Tibial nerve (tissue), 4 donors: ENCODE measurements at regions not wholly inside any gene's neighbourhood (a gene's known extent, or its start where the extent isn't known, plus 50 kb on each side); places are given as distances from the start of the nearest gene placed in this dataset.

Experiments
- EP300 ChIP-seq, 2 donors: sonication (generic); formaldehyde crosslinking; IDR thresholded peaks; one replicate each; pipeline ENCODE4 v1.6.1; 2017; ENCODE audit warnings: antibody characterized with exemption in 2 of 2, mild to moderate bottlenecking in 1 of 2
- POLR2A ChIP-seq, 2 donors: fragments of 450-650 bp; IDR thresholded peaks; one replicate each; pipeline ENCODE4 v1.6.1; 2017; ENCODE audit warnings: antibody characterized with exemption in 2 of 2, mild to moderate bottlenecking in 2 of 2, moderate library complexity in 2 of 2
- TF ChIP-seq, protein P1 (sequence below), 5 experiments: fragments of 200-600 bp in 3 of 5; fragments of 450-650 bp in 2 of 5; sonication (generic) in 3 of 5; IDR thresholded peaks; one replicate each; pipeline ENCODE4 v1.5.1; 2016 to 2019; ENCODE audit warnings: antibody characterized with exemption in 5 of 5, mild to moderate bottlenecking in 3 of 5, moderate library complexity in 2 of 5

DNA sequence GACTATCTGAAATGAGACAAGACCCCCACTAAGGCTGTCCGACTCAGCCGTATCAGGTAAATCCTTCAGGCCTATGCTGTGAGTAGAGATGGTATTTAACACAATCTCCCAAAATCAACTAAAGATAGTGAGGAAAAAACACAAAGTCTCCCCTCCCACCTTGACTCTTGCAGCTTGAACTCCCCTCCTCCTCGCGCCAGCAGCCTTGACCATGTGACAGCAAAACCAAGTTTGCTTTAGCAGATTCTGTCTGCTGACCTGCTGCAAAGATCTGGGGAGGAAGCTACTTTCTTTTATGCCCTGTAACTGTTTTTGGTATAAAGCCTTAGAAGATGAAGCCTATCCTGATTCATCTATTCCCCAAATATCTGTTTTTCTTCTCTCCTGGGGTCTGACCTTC, 509.5 kb downstream of the CDH26 start:
- TF ChIP-seq, protein P1, sequence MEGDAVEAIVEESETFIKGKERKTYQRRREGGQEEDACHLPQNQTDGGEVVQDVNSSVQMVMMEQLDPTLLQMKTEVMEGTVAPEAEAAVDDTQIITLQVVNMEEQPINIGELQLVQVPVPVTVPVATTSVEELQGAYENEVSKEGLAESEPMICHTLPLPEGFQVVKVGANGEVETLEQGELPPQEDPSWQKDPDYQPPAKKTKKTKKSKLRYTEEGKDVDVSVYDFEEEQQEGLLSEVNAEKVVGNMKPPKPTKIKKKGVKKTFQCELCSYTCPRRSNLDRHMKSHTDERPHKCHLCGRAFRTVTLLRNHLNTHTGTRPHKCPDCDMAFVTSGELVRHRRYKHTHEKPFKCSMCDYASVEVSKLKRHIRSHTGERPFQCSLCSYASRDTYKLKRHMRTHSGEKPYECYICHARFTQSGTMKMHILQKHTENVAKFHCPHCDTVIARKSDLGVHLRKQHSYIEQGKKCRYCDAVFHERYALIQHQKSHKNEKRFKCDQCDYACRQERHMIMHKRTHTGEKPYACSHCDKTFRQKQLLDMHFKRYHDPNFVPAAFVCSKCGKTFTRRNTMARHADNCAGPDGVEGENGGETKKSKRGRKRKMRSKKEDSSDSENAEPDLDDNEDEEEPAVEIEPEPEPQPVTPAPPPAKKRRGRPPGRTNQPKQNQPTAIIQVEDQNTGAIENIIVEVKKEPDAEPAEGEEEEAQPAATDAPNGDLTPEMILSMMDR (IDR thresholded peaks at IDR 0.05), result no peak
- TF ChIP-seq EP300 (IDR thresholded peaks at IDR 0.05), result no peak
- no peak for TF ChIP-seq POLR2A (IDR thresholded peaks at IDR 0.05)
